HEK293T (cell line): ENCODE measurements at regions not wholly inside any gene's neighbourhood (a gene's known extent, or its start where the extent isn't known, plus 50 kb on each side); places are given as distances from the start of the nearest gene placed in this dataset.

Source experiments
- BHLHE40 ChIP-seq: fragments of 450-650 bp; IDR thresholded peaks from 2 replicates; pipeline ENCODE4 v1.6.1; 2016; ENCODE audit warnings: mild to moderate bottlenecking, moderate library complexity, borderline replicate concordance
- FOXM1 ChIP-seq: fragments of 450-650 bp; IDR thresholded peaks from 2 replicates; pipeline ENCODE4 v1.6.1; 2017; ENCODE audit warnings: mild to moderate bottlenecking, borderline replicate concordance
- SUZ12 ChIP-seq: fragments of 450-650 bp; IDR thresholded peaks from 2 replicates; pipeline ENCODE4 v1.6.1; 2016; ENCODE audit warnings: mild to moderate bottlenecking

DNA sequence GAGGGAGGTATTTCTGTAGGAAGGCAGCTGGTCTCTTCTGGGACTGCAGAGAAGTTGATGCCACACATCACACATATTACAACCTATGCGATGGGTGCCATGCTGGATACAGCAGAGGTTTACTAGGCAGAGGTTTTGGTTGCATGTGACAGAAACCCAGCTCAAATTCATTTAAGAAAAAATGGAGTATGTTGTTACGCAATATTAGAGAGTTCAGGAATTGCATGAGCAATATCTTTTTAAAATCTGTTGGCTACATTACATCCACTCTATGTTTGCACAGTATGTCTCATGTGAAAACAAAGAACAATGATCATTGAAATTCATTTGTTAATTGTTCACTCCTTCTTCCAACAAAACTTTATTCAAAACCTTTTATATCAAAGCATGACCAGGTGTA, 425.2 kb downstream of the RWDD3 start:
- TF ChIP-seq FOXM1 (no peak), SUZ12 (no peak), BHLHE40 (no peak)
